H9 (cell line): ENCODE measurements at regions not wholly inside any gene's neighbourhood (a gene's known extent, or its start where the extent isn't known, plus 50 kb on each side); places are given as distances from the start of the nearest gene placed in this dataset.

Experiments
- DNase-seq: peaks from one replicate; pipeline ENCODE4 v3.0.0-alpha.2; 2017
- H2AFZ ChIP-seq: one replicate; pipeline ENCODE4 v1.6.1; 2013; ENCODE audit warnings: mild to moderate bottlenecking, low read length, control low read depth, moderate library complexity
- H2AK5ac ChIP-seq: 2 replicates; pipeline ENCODE4 v1.6.1; 2013; ENCODE audit warnings: low read length, control low read depth, mixed read lengths; ENCODE audit not compliant: insufficient read length
- H2BK120ac ChIP-seq: one replicate; pipeline ENCODE4 v1.6.1; 2013; ENCODE audit warnings: low read depth, mild to moderate bottlenecking, low read length, control low read depth, inconsistent platforms; ENCODE audit not compliant: poor library complexity, severe bottlenecking
- H2BK12ac ChIP-seq: 2 replicates; pipeline ENCODE4 v1.6.1; 2013; ENCODE audit warnings: low read length, control low read depth, mixed read lengths, low read depth; ENCODE audit not compliant: insufficient read length
- H2BK15ac ChIP-seq: 2 replicates; pipeline ENCODE4 v1.6.1; 2013; ENCODE audit warnings: low read depth, low read length, control low read depth
- H2BK20ac ChIP-seq: one replicate; pipeline ENCODE4 v1.6.1; 2013; ENCODE audit warnings: low read depth, mild to moderate bottlenecking, low read length, control low read depth, inconsistent platforms; ENCODE audit not compliant: poor library complexity, severe bottlenecking
- H2BK5ac ChIP-seq: 2 replicates; pipeline ENCODE4 v1.6.1; 2013; ENCODE audit warnings: low read length, control low read depth, mixed read lengths; ENCODE audit not compliant: insufficient read length
- H3K14ac ChIP-seq: 2 replicates; pipeline ENCODE4 v1.6.1; 2013; ENCODE audit warnings: low read length, control low read depth; ENCODE audit not compliant: insufficient read depth
- H3K18ac ChIP-seq: 2 replicates; pipeline ENCODE4 v1.6.1; 2013; ENCODE audit warnings: low read depth, mild to moderate bottlenecking, mixed read lengths, low read length, control low read depth; ENCODE audit not compliant: insufficient read length
- H3K23ac ChIP-seq: 2 replicates; pipeline ENCODE4 v1.6.1; 2013; ENCODE audit warnings: low read length, control low read depth, mixed read lengths, low read depth; ENCODE audit not compliant: insufficient read length
- H3K23me2 ChIP-seq: 2 replicates; pipeline ENCODE4 v1.6.1; 2013; ENCODE audit warnings: low read depth, mild to moderate bottlenecking, mixed read lengths, low read length, control low read depth; ENCODE audit not compliant: insufficient read length, poor library complexity, severe bottlenecking
- H3K27ac ChIP-seq: 2 replicates; pipeline ENCODE4 v1.5.1; 2013; ENCODE audit warnings: low read length, control low read depth, mixed read lengths, low read depth; ENCODE audit not compliant: insufficient read length
- H3K27me3 ChIP-seq: 2 replicates; pipeline ENCODE4 v1.6.1; 2013; ENCODE audit warnings: low read length, control low read depth, inconsistent platforms; ENCODE audit not compliant: insufficient read depth
- H3K4ac ChIP-seq: 2 replicates; pipeline ENCODE4 v1.6.1; 2013; ENCODE audit warnings: low read depth, mild to moderate bottlenecking, control low read depth, inconsistent platforms, low read length, moderate library complexity
- H3K4me1 ChIP-seq: 2 replicates; pipeline ENCODE4 v1.6.1; 2013; ENCODE audit warnings: low read length, control low read depth, inconsistent platforms; ENCODE audit not compliant: insufficient read depth
- H3K4me2 ChIP-seq: 2 replicates; pipeline ENCODE4 v1.6.1; 2013; ENCODE audit warnings: low read length, control low read depth, mixed read lengths; ENCODE audit not compliant: insufficient read length, insufficient read depth
- H3K56ac ChIP-seq: 2 replicates; pipeline ENCODE4 v1.6.1; 2013; ENCODE audit warnings: low read depth, mild to moderate bottlenecking, mixed read lengths, low read length, control low read depth; ENCODE audit not compliant: insufficient read length
- H3K79me1 ChIP-seq: 2 replicates; pipeline ENCODE4 v1.6.1; 2013; ENCODE audit warnings: low read depth, mild to moderate bottlenecking, moderate library complexity, low read length, control low read depth, inconsistent platforms; ENCODE audit not compliant: insufficient read depth, poor library complexity, severe bottlenecking
- H3K79me2 ChIP-seq: 2 replicates; pipeline ENCODE4 v1.6.1; 2013; ENCODE audit warnings: low read length, control low read depth, inconsistent platforms; ENCODE audit not compliant: insufficient read depth
- H3K9ac ChIP-seq: 2 replicates; pipeline ENCODE4 v1.6.1; 2013; ENCODE audit warnings: low read length, control low read depth, mixed read lengths; ENCODE audit not compliant: insufficient read length; ENCODE audit errors: extremely low read depth
- H3K9me3 ChIP-seq: one replicate; pipeline ENCODE4 v1.6.1; 2013; ENCODE audit warnings: low read depth, low read length, inconsistent platforms; ENCODE audit not compliant: control insufficient read depth
- H3T11ph ChIP-seq: one replicate; pipeline ENCODE4 v1.6.1; 2013; ENCODE audit warnings: mild to moderate bottlenecking, low read length, control low read depth, inconsistent platforms
- H4K20me1 ChIP-seq: one replicate; pipeline ENCODE4 v1.6.1; 2013; ENCODE audit not compliant: control insufficient read depth, insufficient read length, insufficient read depth
- H4K5ac ChIP-seq: 2 replicates; pipeline ENCODE4 v1.6.1; 2013; ENCODE audit warnings: low read depth, mild to moderate bottlenecking, mixed read lengths, low read length, control low read depth; ENCODE audit not compliant: insufficient read length
- H4K8ac ChIP-seq: replicated peaks from 2 replicates; pipeline ENCODE4 v1.6.1; 2013; ENCODE audit warnings: low read length, control low read depth, mixed read lengths, low read depth; ENCODE audit not compliant: insufficient read length
- H4K91ac ChIP-seq: 2 replicates; pipeline ENCODE4 v1.6.1; 2013; ENCODE audit warnings: low read depth, mild to moderate bottlenecking, moderate library complexity, mixed read lengths, low read length, control low read depth; ENCODE audit not compliant: insufficient read length
- H3K27ac Mint-ChIP-seq, 3 experiments: 2 replicates in 2 of 3; 3 replicates in 1 of 3; pipeline ENCODE4 v1.8.0; 2020 to 2021; ENCODE audit warnings: mixed read lengths in 3 of 3, mild to moderate bottlenecking in 1 of 3, moderate library complexity in 1 of 3
- H3K27me3 Mint-ChIP-seq: 2 replicates; pipeline ENCODE4 v1.8.0; 2021; ENCODE audit warnings: low read depth, mild to moderate bottlenecking, moderate library complexity, mixed read lengths
- H3K36me3 Mint-ChIP-seq, 3 experiments: 2 replicates in 2 of 3; 3 replicates in 1 of 3; pipeline ENCODE4 v1.8.0; 2020 to 2021; ENCODE audit warnings: low read depth in 3 of 3, mixed read lengths in 3 of 3; ENCODE audit not compliant: insufficient read depth in 1 of 3
- H3K4me1 Mint-ChIP-seq, 2 experiments: 2 replicates each; pipeline ENCODE4 v1.8.0; 2020; ENCODE audit warnings: mixed read lengths in 2 of 2
- H3K4me3 Mint-ChIP-seq, 2 experiments: 2 replicates in 1 of 2; 3 replicates in 1 of 2; pipeline ENCODE4 v1.8.0; 2020 to 2021; ENCODE audit warnings: mild to moderate bottlenecking in 2 of 2, mixed read lengths in 2 of 2, moderate library complexity in 1 of 2
- H3K9me3 Mint-ChIP-seq, 2 experiments: 2 replicates in 1 of 2; 3 replicates in 1 of 2; pipeline ENCODE4 v1.8.0; 2020; ENCODE audit warnings: mild to moderate bottlenecking in 2 of 2, mixed read lengths in 2 of 2, moderate library complexity in 1 of 2
- WGBS: extraction: QIAGEN DNeasy Blood & Tissue Kit; methylation state at CpG from one replicate; pipeline ENCODE4 v1.1.7; 2013; ENCODE audit warnings: missing lambda C conversion rate, low lambda C conversion rate, mixed read lengths; ENCODE audit not compliant: insufficient read length; ENCODE audit errors: extremely low coverage; 5-methylcytosine and 5-hydroxymethylcytosine counted together
- TF ChIP-seq, protein P1 (sequence below): fragments of 200-600 bp; sonication (generic); conservative IDR thresholded peaks from 3 replicates; pipeline ENCODE4 v1.8.0; 2021; ENCODE audit warnings: antibody characterized with exemption, mild to moderate bottlenecking

DNA sequence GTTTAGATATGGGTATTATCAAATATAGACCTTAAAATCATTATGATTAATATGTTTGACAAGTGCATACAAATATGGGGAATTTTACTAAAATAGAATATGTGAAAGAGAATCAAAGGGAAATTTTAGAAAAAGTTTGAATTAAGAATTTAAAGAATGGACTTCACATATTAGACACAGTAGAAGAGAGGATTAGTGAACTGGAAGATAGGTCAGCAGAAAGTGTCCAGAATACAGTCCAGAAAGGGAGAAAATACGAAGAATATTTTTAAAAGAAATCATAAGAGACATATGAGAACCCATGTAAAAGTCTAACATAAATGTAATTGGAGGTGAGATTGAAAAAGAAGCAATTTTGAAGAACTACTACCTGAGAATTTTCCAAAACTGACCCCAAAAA lies 139.9 kb downstream of the DTWD1 start:
- Histone ChIP-seq H2AFZ (no peak overlapping the region), H3K18ac (no peak overlapping the region), H3K9ac (no peak overlapping the region), H3K27me3 (no peaks in the 10 kb centered on the region), H4K20me1 (no peaks in the 10 kb centered on the region), H2BK120ac (no peak overlapping the region), H3K79me1 (no peaks in the 10 kb centered on the region), H4K5ac (no peak overlapping the region), H3K56ac (no peak overlapping the region), H3K4me1 (no peaks in the 10 kb centered on the region), H4K91ac (no peak overlapping the region), H2BK12ac (no peak overlapping the region), H2BK20ac (no peak overlapping the region), H2AK5ac (no peak overlapping the region), H3K27ac (no peak overlapping the region), H3T11ph (no peak overlapping the region), H3K9me3 (no peaks in the 10 kb centered on the region), H3K23me2 (no peaks in the 10 kb centered on the region), H2BK15ac (no peak overlapping the region), H3K4me2 (no peak overlapping the region), H2BK5ac (no peak overlapping the region), H3K14ac (no peak overlapping the region), H3K79me2 (no peaks in the 10 kb centered on the region), H3K4ac (no peak overlapping the region), H3K23ac (no peak overlapping the region), H4K8ac (no peak overlapping the region)
- H3K4me3 Mint-ChIP-seq, result no peak overlapping the region
- no peaks in the 10 kb centered on the region for H3K4me1 Mint-ChIP-seq
- no peak for DNase-seq
- H3K27ac Mint-ChIP-seq, result no peak overlapping the region
- no CpG with 5 or more reads among the region's 1 CpG for WGBS
- TF ChIP-seq, protein P1, sequence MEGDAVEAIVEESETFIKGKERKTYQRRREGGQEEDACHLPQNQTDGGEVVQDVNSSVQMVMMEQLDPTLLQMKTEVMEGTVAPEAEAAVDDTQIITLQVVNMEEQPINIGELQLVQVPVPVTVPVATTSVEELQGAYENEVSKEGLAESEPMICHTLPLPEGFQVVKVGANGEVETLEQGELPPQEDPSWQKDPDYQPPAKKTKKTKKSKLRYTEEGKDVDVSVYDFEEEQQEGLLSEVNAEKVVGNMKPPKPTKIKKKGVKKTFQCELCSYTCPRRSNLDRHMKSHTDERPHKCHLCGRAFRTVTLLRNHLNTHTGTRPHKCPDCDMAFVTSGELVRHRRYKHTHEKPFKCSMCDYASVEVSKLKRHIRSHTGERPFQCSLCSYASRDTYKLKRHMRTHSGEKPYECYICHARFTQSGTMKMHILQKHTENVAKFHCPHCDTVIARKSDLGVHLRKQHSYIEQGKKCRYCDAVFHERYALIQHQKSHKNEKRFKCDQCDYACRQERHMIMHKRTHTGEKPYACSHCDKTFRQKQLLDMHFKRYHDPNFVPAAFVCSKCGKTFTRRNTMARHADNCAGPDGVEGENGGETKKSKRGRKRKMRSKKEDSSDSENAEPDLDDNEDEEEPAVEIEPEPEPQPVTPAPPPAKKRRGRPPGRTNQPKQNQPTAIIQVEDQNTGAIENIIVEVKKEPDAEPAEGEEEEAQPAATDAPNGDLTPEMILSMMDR, result no peak
- H3K9me3 Mint-ChIP-seq, result peaks cover 35 to 38% of the 10 kb centered on the region in 2 experiments
- H3K27me3 Mint-ChIP-seq, result no peaks in the 10 kb centered on the region
- H3K36me3 Mint-ChIP-seq, result peaks cover 8 to 28% (median 14%) of the 10 kb centered on the region in 3 experiments
